ENCODE measurements at regions not wholly inside any gene's neighbourhood (a gene's known extent, or its start where the extent isn't known, plus 50 kb on each side); places are given as distances from the start of the nearest gene placed in this dataset.

- no peak for TF ChIP-seq POLR2A (IDR thresholded peaks at IDR 0.05)
- TF ChIP-seq, protein P1, sequence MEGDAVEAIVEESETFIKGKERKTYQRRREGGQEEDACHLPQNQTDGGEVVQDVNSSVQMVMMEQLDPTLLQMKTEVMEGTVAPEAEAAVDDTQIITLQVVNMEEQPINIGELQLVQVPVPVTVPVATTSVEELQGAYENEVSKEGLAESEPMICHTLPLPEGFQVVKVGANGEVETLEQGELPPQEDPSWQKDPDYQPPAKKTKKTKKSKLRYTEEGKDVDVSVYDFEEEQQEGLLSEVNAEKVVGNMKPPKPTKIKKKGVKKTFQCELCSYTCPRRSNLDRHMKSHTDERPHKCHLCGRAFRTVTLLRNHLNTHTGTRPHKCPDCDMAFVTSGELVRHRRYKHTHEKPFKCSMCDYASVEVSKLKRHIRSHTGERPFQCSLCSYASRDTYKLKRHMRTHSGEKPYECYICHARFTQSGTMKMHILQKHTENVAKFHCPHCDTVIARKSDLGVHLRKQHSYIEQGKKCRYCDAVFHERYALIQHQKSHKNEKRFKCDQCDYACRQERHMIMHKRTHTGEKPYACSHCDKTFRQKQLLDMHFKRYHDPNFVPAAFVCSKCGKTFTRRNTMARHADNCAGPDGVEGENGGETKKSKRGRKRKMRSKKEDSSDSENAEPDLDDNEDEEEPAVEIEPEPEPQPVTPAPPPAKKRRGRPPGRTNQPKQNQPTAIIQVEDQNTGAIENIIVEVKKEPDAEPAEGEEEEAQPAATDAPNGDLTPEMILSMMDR (IDR thresholded peaks at IDR 0.05): no peak
Measured at GRCh38 chr15:70424937-70425411, 327.3 kb upstream of the TLE3 start.
